Activated CD4-positive, alpha-beta T cell treated with anti-CD3 and anti-CD28 coated beads for 48 hours (primary cell): ENCODE measurements at regions not wholly inside any gene's neighbourhood (a gene's known extent, or its start where the extent isn't known, plus 50 kb on each side); places are given as distances from the start of the nearest gene placed in this dataset.
"Not testable (repeated sequence)": the region's sequence is repeated elsewhere in the genome, so short reads cannot be mapped to it uniquely, and the experiment has no call there.

Experiments
- DNase-seq: peaks from one replicate; pipeline ENCODE4 v3.0.0-alpha.2; 2020

GRCh38 chr7:32816409-32816948 is 75.1 kb downstream of the KBTBD2 start:
- not testable (repeated sequence) for DNase-seq

- not testable (repeated sequence) for DNase-seq
These were observed 76.8 kb downstream of the KBTBD2 start for GRCh38 chr7:32814779-32815178.

- DNase-seq = no peak
These were observed 81.7 kb downstream of the KBTBD2 start for GRCh38 chr7:32809871-32810270.

- no peak for DNase-seq
These were observed 82.2 kb downstream of the KBTBD2 start for GRCh38 chr7:32809347-32809746.

- DNase-seq = no peak
These were observed 88.0 kb downstream of the KBTBD2 start for GRCh38 chr7:32803406-32804141.

GRCh38 chr7:32802305-32802910 is 89.2 kb downstream of the KBTBD2 start:
- DNase-seq = no peak

- not testable (repeated sequence) for DNase-seq
These were observed 98.5 kb downstream of the KBTBD2 start for GRCh38 chr7:32793053-32793452.

- DNase-seq = not testable (repeated sequence)
These were observed 100.7 kb downstream of the KBTBD2 start for GRCh38 chr7:32790766-32791430.

GRCh38 chr7:32789266-32789665 is 102.3 kb downstream of the KBTBD2 start:
- DNase-seq = not testable (repeated sequence)

- not testable (repeated sequence) for DNase-seq
These were observed 103.4 kb downstream of the KBTBD2 start for GRCh38 chr7:32788174-32788573.

GRCh38 chr7:32785365-32785944 is 106.1 kb downstream of the KBTBD2 start:
- DNase-seq = not testable (repeated sequence)

- not testable (repeated sequence) for DNase-seq
These were observed 111.7 kb downstream of the KBTBD2 start for GRCh38 chr7:32779895-32780294.

GRCh38 chr7:32779167-32779566 is 112.4 kb downstream of the KBTBD2 start:
- no peak for DNase-seq

- not testable (repeated sequence) for DNase-seq
These were observed 114.4 kb downstream of the KBTBD2 start for GRCh38 chr7:32777041-32777666.

GRCh38 chr7:32776318-32776717 is 115.2 kb downstream of the KBTBD2 start:
- not testable (repeated sequence) for DNase-seq

- DNase-seq = not testable (repeated sequence)
These were observed 115.8 kb downstream of the KBTBD2 start for GRCh38 chr7:32775809-32776208.

- DNase-seq = no peak
These were observed 117.0 kb downstream of the KBTBD2 start for GRCh38 chr7:32774541-32774951.

- not testable (repeated sequence) for DNase-seq
These were observed 122.6 kb downstream of the KBTBD2 start for GRCh38 chr7:32768866-32769510.

- not testable (repeated sequence) for DNase-seq
These were observed 123.2 kb downstream of the KBTBD2 start for GRCh38 chr7:32768338-32768737.

GRCh38 chr7:32765649-32766251 is 125.8 kb downstream of the KBTBD2 start:
- DNase-seq = not testable (repeated sequence)

- no peak for DNase-seq
These were observed 126.4 kb downstream of the KBTBD2 start for GRCh38 chr7:32765185-32765584.

- DNase-seq = no peak
These were observed 128.7 kb downstream of the KBTBD2 start for GRCh38 chr7:32762925-32763293.
